COLO668 (cell line): ENCODE measurements at regions not wholly inside any gene's neighbourhood (a gene's known extent, or its start where the extent isn't known, plus 50 kb on each side); places are given as distances from the start of the nearest gene placed in this dataset.

ENCODE experiments used
- DNase-seq: peaks from one replicate; lab custom pipeline; 2025; ENCODE audit not compliant: unreplicated experiment; lab: John Stamatoyannopoulos, UW

- no peak for DNase-seq
These were observed 52.5 kb upstream of the CCN2 start for GRCh38 chr6:132003516-132004178.
